Nephron (organoid): ENCODE measurements at regions not wholly inside any gene's neighbourhood (a gene's known extent, or its start where the extent isn't known, plus 50 kb on each side); places are given as distances from the start of the nearest gene placed in this dataset.

Experiments
- H3K27ac Mint-ChIP-seq, 3 experiments: 2 replicates each; pipeline ENCODE4 v1.8.0; 2020; ENCODE audit warnings: mixed read lengths in 3 of 3, mild to moderate bottlenecking in 2 of 3, moderate library complexity in 1 of 3
- H3K27me3 Mint-ChIP-seq: 2 replicates; pipeline ENCODE4 v1.8.0; 2021; ENCODE audit warnings: low read depth, mild to moderate bottlenecking, moderate library complexity, mixed read lengths
- H3K36me3 Mint-ChIP-seq: 2 replicates; pipeline ENCODE4 v1.8.0; 2020; ENCODE audit warnings: low read depth, mixed read lengths
- H3K4me1 Mint-ChIP-seq: 2 replicates; pipeline ENCODE4 v1.8.0; 2020; ENCODE audit warnings: mixed read lengths
- H3K4me3 Mint-ChIP-seq, 3 experiments: 2 replicates each; pipeline ENCODE4 v1.8.0; 2020; ENCODE audit warnings: mild to moderate bottlenecking in 3 of 3, mixed read lengths in 3 of 3, moderate library complexity in 2 of 3
- H3K9me3 Mint-ChIP-seq: 2 replicates; pipeline ENCODE4 v1.8.0; 2020; ENCODE audit warnings: mixed read lengths
- CTCF ChIP-seq, 3 experiments: fragments of 200-600 bp; sonication (generic); IDR thresholded peaks; one replicate each; pipeline ENCODE4 v1.5.0; 2021; ENCODE audit warnings: antibody characterized with exemption in 3 of 3; ENCODE audit not compliant: unreplicated experiment in 3 of 3

- peaks cover 8% of the 10 kb centered on the region for H3K9me3 Mint-ChIP-seq
- TF ChIP-seq CTCF (IDR thresholded peaks at IDR 0.05; ENCODE audit: unreplicated experiment in 3 of 3): no peak
- peaks cover 50% of the 10 kb centered on the region for H3K27me3 Mint-ChIP-seq
- peaks cover 25% of the 10 kb centered on the region for H3K4me1 Mint-ChIP-seq
- H3K27ac Mint-ChIP-seq: no peak overlapping the region
- no peak overlapping the region for H3K4me3 Mint-ChIP-seq
- H3K36me3 Mint-ChIP-seq: no peaks in the 10 kb centered on the region
These were observed 1088.7 kb upstream of the AUTS2 start for GRCh38 chr7:68509603-68510002.

GRCh38 chr7:68511281-68511680 lies 1087.0 kb upstream of the AUTS2 start:
- TF ChIP-seq CTCF (IDR thresholded peaks at IDR 0.05; ENCODE audit: unreplicated experiment in 3 of 3): no peak
- H3K4me3 Mint-ChIP-seq: peak overlapping the region in 1 of 3 experiments; percentile 55

GRCh38 chr7:68512466-68512865 lies 1085.8 kb upstream of the AUTS2 start:
- H3K9me3 Mint-ChIP-seq: peaks cover 8% of the 10 kb centered on the region
- TF ChIP-seq CTCF (IDR thresholded peaks at IDR 0.05; ENCODE audit: unreplicated experiment in 3 of 3): no peak
- H3K27me3 Mint-ChIP-seq: peaks cover 44% of the 10 kb centered on the region
- no peak overlapping the region for H3K27ac Mint-ChIP-seq
- no peak overlapping the region for H3K4me3 Mint-ChIP-seq
- no peaks in the 10 kb centered on the region for H3K36me3 Mint-ChIP-seq
- peaks cover 20% of the 10 kb centered on the region for H3K4me1 Mint-ChIP-seq

More at GRCh38 chr7:68511281-68511680, 1087.0 kb upstream of the AUTS2 start:
- Mint-ChIP-seq H3K4me1 (peaks cover 21% of the 10 kb centered on the region), H3K27ac (peak overlapping the region in 1 of 3 experiments; percentile 62), H3K36me3 (no peaks in the 10 kb centered on the region), H3K27me3 (peaks cover 47% of the 10 kb centered on the region), H3K9me3 (peaks cover 8% of the 10 kb centered on the region)

GRCh38 chr7:68518060-68518459 lies 1080.2 kb upstream of the AUTS2 start:
- H3K36me3 Mint-ChIP-seq: no peaks in the 10 kb centered on the region
- no peak for TF ChIP-seq CTCF (IDR thresholded peaks at IDR 0.05; ENCODE audit: unreplicated experiment in 3 of 3)
- no peaks in the 10 kb centered on the region for H3K4me1 Mint-ChIP-seq
- H3K27me3 Mint-ChIP-seq: peaks cover 38% of the 10 kb centered on the region
- H3K27ac Mint-ChIP-seq: no peak overlapping the region
- H3K4me3 Mint-ChIP-seq: no peak overlapping the region
- no peaks in the 10 kb centered on the region for H3K9me3 Mint-ChIP-seq

- Mint-ChIP-seq H3K4me3 (no peak overlapping the region), H3K27me3 (peaks cover 41% of the 10 kb centered on the region), H3K36me3 (no peaks in the 10 kb centered on the region), H3K27ac (no peak overlapping the region), H3K4me1 (no peaks in the 10 kb centered on the region), H3K9me3 (peaks cover 3% of the 10 kb centered on the region)
- TF ChIP-seq CTCF (IDR thresholded peaks at IDR 0.05; ENCODE audit: unreplicated experiment in 3 of 3): no peak
These were observed 1074.1 kb upstream of the AUTS2 start for GRCh38 chr7:68524126-68524525.

GRCh38 chr7:68529221-68529620 lies 1069.1 kb upstream of the AUTS2 start:
- H3K4me1 Mint-ChIP-seq: no peaks in the 10 kb centered on the region

More at GRCh38 chr7:68529221-68529620, 1069.1 kb upstream of the AUTS2 start:
- H3K9me3 Mint-ChIP-seq: peaks cover 5% of the 10 kb centered on the region
- no peak overlapping the region for H3K27ac Mint-ChIP-seq
- H3K27me3 Mint-ChIP-seq: peaks cover 16% of the 10 kb centered on the region
- H3K4me3 Mint-ChIP-seq: no peak overlapping the region
- H3K36me3 Mint-ChIP-seq: no peaks in the 10 kb centered on the region
- no peak for TF ChIP-seq CTCF (IDR thresholded peaks at IDR 0.05; ENCODE audit: unreplicated experiment in 3 of 3)
